Stromal cell of bone marrow (primary cell): ENCODE measurements at regions not wholly inside any gene's neighbourhood (a gene's known extent, or its start where the extent isn't known, plus 50 kb on each side); places are given as distances from the start of the nearest gene placed in this dataset.
"Not testable (repeated sequence)": the region's sequence is repeated elsewhere in the genome, so short reads cannot be mapped to it uniquely, and the experiment has no call there.

Source experiments
- DNase-seq: peaks from one replicate; pipeline ENCODE4 v3.0.0-alpha.2; 2012; ENCODE audit warnings: low read depth

DNA sequence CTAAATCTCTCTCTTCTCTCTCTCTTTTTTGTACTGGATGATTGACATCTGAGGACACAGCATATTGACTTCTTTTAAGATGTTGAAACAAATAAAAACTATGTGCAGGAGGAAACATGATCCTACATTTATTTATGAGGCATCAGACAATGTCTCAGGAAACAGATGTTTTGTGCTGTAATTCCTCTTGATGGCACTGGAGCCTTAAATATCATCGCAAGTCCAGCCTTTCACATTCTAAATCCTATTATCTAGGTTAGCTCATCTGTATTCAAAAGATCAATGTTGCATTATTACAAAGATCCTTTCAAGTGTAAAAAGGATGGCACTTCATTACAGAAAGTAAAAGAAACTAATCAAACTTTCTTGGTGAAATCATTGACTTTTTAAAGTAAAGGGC is 63.9 kb downstream of the MAT2B start:
- no peak for DNase-seq

DNA sequence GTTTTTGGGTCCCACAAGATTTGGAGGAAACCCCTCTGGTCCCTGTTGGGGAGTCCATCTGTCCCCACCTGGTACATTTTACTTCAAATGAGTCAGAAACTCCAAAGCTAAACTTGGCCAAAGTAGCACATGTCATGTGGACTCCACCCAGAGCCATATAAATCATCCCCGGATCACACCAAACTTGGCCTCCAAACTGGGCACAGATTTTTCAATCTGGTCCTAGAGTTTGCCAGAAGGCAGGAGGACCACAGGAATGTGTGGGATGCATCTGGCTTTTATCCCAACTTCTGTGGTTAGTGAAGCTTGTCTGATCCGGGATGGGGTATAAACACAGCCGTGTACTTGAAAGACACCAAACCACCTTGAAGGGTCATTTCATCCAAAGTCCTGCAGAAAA is 66.3 kb downstream of the MAT2B start:
- DNase-seq: peak; percentile 54

DNA sequence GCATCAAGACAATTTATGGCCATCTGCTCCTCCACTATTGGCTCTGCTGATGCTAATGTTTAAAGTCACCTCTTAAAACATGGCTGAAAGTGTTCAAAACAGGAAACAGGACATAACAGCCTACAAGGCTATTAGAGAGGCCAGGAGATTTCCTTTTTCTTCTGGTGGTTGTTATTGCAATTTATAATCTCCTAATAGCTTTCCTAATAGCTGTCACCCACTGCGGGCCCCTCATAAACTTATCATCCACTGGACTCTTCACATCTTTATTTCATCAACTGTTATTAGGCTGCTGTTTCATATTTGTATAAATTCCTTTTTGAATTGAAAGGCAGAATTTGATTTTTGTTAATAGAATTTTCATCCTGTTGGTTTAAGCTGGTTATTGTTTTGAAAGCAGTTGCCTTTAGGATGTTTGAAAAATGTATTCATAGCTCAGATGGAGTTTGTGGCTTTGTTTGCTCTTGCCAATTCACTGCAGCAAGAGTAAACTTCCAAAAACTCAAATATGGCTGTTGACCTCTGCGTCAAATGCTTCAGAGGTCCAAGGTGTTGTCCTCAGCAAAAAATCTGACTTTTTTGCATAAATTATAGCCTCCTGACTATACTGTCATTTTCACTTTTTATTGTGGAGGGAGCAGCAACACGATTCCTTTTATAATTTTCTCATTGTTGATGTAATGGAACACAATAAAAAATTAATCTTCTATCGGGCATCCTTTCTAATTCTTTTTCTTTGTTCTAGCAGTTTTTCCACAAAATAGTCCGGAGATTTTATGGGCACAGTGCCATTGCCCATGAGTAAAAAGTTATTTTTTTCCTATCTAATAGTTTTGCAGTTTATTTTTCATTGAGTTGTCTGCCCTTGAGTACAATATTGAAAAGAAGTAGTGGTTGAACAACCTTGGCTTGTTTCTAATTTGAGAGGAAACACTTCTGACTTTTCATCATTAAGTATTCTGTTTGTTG is 69.3 kb downstream of the MAT2B start:
- no peak for DNase-seq

DNA sequence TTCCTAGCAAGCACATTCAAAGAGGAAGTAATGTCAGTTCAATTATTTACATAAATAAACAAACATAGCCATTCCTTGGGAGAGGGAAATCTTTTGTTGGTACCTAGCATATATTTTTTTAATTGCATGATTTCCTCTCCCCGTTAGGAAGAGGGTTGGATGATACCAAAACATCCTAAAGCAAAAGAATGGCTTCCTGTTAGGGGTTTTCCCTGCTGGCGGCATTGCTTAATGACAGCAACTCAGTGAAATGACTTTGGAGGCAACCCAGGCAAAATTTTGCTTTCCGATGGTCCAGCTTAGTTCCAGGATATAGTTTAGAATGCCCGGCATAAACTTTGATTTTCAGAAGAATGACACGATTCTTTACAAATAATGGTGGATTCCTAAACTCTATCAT is 73.2 kb downstream of the MAT2B start:
- no peak for DNase-seq

DNA sequence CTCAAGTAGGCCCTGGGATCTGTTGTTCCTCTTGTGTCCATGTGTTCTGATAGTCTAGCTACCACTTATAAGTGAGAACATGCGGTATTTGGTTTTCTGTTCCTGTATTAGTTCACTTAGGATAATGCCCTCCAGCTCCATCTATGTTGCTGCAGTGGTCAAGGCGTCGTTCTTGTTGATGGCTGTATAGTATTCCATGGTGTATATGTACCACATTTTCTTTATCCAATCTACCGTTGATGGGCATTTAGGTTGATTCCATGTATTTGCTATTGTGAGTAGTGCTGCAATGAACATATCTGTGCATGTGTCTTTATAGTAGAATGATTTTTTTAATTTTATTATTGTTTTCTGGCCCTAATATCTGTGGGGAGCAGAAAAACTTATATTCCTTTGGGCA is 74.3 kb downstream of the MAT2B start:
- no peak for DNase-seq

DNA sequence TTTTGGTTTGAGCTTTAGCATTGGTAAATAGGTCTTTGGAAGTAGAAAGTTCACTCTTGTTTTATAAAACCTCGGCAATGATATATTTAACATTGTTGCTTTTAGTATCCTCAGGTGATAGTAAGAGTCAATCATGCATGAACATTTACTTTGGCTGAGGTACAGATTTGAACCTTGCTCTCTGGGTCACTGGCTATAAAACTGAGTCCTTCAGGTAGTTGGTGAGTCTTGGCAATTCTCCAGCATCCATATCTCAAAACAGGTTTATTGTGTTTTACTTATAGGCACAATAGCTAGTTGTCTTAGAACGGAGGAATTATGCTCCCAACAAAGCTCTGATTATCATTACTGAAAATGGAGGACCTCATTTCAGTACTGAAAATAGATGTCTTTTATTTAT is 75.1 kb downstream of the MAT2B start:
- no peak for DNase-seq

DNA sequence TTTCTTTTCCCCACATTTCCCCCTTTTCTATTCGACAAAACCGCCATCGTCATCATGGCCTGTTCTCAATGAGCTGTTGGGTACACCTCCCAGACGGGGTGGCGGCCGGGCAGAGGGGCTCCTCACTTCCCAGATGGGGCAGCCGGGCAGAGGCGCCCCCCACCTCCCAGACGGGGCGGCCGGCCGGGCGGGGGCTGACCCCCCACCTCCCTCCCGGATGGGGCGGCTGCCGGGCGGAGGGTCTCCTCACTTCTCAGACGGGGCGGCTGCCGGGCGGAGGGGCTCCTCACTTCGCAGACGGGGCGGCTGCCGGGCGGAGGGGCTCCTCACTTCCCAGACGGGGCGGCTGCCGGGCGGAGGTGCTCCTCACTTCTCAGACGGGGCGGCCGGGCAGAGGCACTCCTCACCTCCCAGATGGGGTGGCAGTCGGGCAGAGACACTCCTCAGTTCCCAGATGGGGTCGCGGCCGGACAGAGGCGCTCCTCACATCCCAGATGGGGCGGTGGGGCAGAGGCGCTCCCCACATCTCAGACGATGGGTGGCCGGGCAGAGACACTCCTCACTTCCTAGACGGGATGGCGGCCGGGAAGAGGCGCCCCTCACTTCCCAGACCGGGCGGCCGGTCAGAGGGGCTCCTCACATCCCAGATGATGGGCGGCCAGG is 78.2 kb downstream of the MAT2B start:
- not testable (repeated sequence) for DNase-seq

DNA sequence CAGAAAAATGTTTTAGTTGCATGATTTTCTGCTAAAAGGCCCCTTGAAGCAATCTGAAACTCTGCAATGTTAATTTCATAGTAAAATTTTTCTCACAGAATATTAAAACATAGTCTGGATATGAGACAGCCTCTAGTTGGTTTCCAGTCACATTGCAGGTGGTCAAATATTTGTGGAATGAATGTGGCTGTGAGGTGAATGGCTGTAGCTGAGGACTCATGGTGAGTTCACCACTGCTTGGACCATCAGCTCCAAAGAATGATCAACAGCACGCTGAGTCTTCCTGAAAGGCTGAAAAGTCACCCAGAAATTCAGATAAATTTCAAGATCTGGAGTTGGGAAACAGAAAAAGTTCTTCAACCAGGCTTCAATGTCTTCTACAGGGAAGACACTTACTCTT is 79.8 kb downstream of the MAT2B start:
- DNase-seq: no peak

DNA sequence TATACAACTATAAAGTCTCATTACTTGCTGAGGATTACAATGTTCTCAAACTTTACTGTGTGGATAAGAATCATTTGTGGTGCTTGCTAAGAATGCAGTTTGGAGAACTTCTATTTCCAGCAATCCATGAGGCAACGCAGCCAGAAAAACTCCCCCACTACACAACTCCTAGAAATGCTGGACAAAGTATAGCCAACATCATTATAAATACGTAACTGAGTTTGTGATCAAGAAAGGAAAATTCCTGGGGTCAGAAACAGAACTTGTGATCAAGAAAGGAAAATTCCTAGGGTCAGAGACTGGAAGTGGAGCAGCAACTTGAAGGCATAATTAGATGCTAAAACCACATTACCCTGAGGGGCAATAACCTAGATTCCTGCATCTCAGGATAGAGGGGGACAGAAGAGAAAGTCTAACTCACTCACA is 81.1 kb downstream of the MAT2B start:
- DNase-seq: no peak

DNA sequence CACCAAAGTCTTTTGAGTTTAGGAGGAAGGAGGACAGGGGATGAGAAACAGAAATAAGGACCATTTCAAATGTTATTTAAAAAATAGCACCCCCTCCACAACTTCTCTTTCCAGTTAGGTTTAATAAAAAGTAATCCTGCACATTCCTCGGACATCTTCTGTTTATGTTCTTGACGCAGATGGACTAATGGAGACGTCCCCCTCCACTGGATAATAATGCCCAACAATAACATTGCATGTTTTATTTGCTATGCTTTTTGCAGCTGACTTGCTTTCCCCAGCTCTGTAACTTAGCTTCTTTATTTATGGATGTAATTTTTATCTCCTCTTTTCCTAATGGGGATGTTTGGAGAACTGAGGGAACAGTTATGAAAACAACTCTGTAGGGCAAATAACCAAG is 89.5 kb downstream of the MAT2B start:
- DNase-seq: no peak

DNA sequence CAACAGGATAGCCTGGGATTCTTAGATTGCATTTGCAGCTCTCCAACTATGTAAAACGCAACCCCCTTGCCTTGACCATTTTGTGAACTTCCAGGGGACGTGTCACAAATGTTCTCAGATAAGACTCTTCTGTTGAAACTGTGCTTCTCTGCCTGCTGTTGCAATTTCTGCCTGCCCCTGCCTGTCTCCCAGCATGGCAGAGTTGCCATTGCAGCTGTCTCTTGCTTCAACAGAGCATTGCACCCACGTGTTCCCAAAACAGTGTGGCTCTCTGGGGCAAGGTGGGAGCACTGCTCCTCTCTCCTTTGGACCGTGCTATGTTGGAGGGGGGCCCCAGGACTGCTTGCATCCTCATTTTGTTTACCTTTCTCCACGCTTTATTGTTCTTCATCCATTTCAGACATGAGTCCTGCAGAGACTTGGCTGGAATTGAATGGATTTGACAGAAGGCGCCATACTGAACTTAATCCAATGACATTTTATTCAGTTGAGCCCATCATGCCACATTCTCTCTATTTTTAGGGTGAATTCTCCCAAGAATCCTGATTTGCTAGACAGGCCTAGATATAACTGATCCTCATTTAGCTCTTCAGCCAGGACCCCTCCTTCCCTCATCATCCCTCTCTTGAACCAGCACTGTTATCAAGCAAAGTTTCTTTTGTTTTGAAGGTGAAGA is 90.7 kb downstream of the MAT2B start:
- DNase-seq: no peak

DNA sequence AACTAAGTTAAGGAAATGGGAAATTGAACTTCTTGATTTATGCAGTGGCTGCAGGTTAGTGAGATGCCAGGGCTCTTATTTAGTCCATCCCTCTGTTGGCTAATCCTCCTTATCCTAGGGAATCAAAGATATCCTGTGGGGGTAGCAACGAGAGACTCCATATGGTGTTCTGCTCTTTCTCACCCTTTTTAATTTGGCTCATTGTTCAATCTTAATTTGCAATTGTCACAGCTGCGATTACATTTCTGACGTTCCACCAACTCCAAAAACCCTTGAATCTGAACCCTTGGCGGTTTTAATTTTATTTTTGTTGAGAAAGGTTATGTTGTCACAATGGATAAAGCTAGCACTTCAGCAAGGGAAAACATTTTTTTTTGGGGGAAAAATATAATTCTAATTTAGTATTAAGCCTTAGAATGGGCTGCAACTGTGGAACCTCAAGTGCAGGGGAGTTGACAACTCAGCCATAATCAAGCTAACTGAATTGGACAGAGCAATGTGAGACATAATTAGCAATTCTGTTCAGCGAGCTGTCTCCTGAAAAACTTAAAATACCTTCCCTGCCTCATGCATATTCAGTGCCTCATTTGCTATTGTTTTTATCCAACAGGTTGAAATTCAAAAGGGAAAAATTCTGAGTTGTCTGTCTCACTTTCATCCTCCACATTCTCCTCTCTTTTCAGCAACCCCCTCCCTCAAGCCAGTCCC is 91.3 kb downstream of the MAT2B start:
- DNase-seq: no peak

DNA sequence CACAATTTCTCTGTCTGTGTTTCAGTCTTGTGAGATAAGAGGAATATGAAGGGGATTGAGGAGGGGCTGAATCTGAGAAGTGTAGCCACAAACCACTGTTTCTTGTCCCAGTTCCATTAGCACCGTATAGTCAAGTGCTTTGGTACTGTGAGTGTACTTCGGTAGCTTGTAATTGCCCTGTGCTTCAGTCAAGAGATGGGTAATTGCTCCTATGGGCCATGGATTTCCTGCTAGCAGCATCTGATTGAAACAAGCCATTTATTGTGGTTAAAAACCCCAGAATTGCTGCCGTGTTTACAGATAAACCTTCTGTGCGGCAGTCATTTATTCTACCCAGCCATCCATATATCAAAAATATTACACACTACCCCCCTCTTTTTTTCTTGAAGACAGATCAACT is 98.6 kb downstream of the MAT2B start:
- DNase-seq: no peak

DNA sequence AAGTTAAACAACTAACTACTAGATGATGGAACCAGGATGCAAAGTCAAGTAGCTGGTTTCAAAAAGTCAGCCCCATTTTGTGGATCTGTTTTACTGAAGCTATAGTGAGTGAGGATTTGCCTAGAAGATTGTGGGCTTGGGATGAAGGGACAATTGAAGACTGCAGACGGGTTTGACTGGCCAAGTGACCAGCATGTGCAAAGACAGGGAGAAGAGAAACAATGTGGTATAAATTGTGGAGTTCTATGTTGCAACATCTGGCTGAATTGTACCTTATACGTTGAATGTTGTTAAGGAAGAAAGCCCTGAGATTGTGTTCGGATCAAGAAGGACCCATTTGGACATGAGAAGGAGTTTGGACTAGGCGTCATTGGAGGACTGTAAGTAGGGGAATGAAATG is 101.8 kb downstream of the MAT2B start:
- DNase-seq: no peak

DNA sequence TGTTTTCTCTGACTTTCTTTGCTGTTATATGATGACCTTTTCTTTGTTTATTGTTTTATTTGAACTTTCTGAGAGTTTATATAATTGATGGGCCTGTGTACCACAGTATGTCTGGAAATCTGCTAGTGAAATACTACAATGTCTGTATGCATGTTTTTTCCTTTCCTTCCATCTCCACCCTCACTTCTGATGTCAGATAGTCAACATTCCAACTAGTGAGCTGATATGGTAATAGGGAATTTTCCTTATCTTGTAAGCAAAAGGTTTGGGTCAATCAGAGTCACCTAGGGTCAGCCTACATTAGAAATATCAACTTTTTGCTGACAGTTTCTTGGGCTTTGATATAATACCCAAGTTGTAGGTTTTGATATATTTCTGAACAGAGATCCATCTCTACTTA is 103.2 kb downstream of the MAT2B start:
- DNase-seq: no peak

DNA sequence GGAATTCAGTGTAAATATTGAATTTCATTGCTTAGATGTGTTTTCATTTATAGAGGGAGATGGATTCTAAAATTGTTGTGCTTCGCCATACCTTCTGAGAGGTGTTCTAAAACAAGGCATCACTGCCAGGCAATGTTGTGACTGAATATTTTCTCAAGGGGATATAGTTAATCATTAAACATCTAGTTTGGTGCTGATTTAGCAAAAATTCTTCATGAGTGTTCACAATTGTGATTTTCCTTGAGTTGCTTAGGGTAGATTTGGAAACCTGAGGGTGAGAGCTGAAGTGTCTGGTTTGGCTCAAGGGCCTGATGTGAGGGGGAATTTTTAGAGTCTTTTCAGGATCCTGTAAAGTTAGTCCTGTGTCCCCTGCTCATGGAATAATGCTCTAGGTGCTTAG is 104.5 kb downstream of the MAT2B start:
- no peak for DNase-seq

DNA sequence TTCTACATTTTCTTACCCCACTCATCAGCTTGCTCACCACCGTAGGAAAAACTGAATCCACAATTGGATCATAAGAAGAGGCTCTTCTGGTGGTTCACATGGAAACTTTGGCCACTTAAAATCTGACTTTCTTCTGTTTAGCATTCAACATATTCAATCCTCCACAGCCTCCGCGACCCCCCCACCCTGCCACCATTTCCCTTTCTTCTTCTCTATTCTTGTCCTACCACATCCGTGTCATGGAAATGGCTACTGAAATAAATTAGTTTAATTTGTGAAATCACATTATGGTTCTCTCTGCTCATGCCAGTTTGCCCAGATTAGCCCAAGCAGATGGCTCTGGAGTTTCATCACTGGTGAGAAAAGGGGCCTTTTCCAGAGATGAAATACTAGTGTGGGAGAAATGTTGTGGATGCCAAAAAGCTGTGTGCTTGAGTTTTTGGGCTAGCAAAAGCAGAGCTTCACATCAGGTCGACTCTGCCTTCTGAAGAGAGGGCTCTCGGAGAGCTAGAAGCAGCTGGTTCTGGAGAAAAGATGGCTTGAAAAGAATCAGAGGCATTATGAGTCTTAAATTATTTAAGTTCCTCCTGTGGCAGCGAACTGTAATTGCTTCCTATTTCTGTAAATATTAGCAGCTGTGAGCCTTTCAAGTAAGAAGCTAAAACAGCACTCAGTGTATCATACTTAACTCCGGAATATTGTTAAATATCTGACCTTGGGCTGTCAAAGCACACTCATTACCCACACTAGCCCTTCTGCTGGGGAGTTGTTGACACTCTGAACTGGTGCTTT is 107.1 kb downstream of the MAT2B start:
- DNase-seq: no peak

DNA sequence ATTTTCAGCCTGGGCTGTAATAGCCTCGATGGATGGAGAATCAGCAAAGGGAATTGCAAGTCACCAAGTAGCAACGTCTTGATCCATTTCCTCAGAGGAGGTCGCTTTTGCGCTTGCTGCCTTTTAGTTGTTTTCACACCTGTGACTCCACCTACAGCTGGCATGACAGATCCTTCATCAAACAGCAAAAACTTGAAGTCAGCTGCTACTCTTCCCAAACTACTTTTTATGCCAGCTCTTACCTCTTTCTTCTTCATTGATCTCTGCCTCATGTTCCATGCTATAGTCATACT is 107.7 kb downstream of the MAT2B start:
- DNase-seq: no peak

DNA sequence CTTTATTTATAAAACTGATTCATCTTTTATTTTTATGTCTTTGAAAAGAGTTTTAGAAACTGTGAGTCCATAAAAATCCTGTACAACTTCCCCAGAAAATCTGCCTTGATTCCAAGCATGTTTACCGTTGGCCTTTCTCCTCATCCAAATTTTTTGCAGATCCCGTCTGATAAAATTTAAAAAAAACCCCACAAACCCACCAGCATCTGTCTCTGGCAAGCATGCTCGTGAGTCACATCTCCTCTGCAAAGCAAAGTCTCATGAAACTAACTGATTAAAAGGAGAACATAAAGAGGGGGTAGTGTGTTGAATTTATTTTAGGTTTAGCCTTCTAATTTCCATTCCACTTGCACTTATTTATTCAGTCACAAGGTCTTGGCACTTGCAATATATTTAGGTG is 109.4 kb downstream of the MAT2B start:
- DNase-seq: no peak

DNA sequence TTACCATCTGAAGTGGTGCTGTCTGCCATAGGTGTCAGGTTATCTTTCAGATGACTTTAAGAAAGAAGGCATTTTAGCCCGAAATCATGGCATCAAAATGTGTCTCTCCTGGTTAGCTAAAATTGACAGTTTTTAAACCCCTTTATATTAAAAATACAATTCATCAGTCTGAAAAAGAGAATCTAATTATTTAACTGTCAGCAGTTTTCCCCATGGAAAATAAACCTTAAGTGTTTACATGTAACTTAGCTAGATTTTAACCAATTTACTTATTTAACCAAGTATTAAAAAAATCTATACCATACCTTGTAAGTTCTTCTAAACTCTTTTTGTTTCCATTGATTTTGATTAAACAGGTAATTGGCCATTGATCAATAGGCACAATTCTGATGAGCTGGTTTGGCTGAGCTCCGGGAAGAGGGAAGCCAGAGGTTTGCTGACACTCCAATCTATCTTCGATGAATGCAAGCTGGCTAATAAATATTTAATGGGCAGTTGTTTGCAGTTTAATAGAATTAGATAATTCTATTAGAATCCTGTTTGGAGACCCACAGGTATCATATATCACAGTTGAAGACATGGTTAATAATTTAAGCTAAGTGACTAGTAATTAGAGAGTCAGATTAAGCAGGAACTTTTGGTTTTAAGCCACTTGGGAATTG is 114.0 kb downstream of the MAT2B start:
- no peak for DNase-seq

DNA sequence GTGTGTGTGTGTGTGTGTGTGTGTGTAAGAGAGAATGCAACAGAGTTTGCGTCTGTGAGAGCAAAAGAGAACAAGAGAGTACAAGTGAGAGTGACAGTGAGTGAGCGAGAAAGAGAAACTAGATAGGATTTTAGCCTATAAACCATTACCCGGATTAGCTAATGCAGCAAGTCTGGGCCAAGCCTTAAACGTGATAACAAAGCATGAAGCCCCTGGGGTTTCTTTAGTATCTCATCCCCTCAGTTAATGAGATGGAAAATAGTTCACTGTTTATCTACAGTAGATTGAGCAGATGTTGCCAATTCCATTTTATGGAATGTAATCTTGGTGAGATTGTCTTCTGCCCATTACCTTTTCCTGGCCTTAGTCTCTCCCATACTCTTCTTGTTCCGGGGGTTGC is 114.5 kb downstream of the MAT2B start:
- no peak for DNase-seq
